ENCODE measurements at regions not wholly inside any gene's neighbourhood (a gene's known extent, or its start where the extent isn't known, plus 50 kb on each side); places are given as distances from the start of the nearest gene placed in this dataset.

- H3K27me3 ChIP-seq (ENCODE audit: insufficient read depth, poor library complexity, severe bottlenecking) = no peaks in the 10 kb centered on the region
- H3K4me3 ChIP-seq (replicated peaks; ENCODE audit: insufficient read depth, low read length) = no peak overlapping the region
- no peak for DNase-seq (ENCODE audit: low read depth in 1 of 2, low spot score in 1 of 2)
- no peak for TF ChIP-seq POLR2AphosphoS5 (IDR thresholded peaks at IDR 0.05; ENCODE audit: low read depth)
- no peak for TF ChIP-seq REST (IDR thresholded peaks at IDR 0.05; ENCODE audit: insufficient replicate concordance, low read depth)
- no peak for TF ChIP-seq CTCF (IDR thresholded peaks at IDR 0.05; ENCODE audit: insufficient read depth, low read length)
- TF ChIP-seq GABPA (IDR thresholded peaks at IDR 0.05; ENCODE audit: low read depth) = no peak
- no peak for TF ChIP-seq SPI1 (IDR thresholded peaks at IDR 0.05; ENCODE audit: borderline replicate concordance, low read depth)
- no peak overlapping the region for H3K27ac ChIP-seq (replicated peaks)
These were observed 372.5 kb downstream of the CDH11 start for GRCh38 chr16:64749346-64749745.

GRCh38 chr16:64745258-64745930, 376.5 kb downstream of the CDH11 start:
- no peak for DNase-seq (ENCODE audit: low read depth in 1 of 2, low spot score in 1 of 2)
- no peak overlapping the region for H3K4me3 ChIP-seq (replicated peaks; ENCODE audit: insufficient read depth, low read length)

More at GRCh38 chr16:64745258-64745930, 376.5 kb downstream of the CDH11 start:
- no peaks in the 10 kb centered on the region for H3K27me3 ChIP-seq (ENCODE audit: insufficient read depth, poor library complexity, severe bottlenecking)
- no peak overlapping the region for H3K27ac ChIP-seq (replicated peaks)
- TF ChIP-seq REST (IDR thresholded peaks at IDR 0.05; ENCODE audit: insufficient replicate concordance, low read depth) (no peak), CTCF (IDR thresholded peaks at IDR 0.05; ENCODE audit: insufficient read depth, low read length) (no peak)

Measured in HL-60 (cell line).